Skeletal muscle satellite cell (primary cell): ENCODE measurements at regions not wholly inside any gene's neighbourhood (a gene's known extent, or its start where the extent isn't known, plus 50 kb on each side); places are given as distances from the start of the nearest gene placed in this dataset.

Experiments used
- H3K27me3 ChIP-seq: 2 replicates; pipeline ENCODE4 v1.7.0; 2013; ENCODE audit warnings: low read length; ENCODE audit not compliant: control insufficient read depth, insufficient read depth
- H3K36me3 ChIP-seq: 2 replicates; pipeline ENCODE4 v1.7.0; 2013; ENCODE audit warnings: mild to moderate bottlenecking, control low read depth, low read length; ENCODE audit not compliant: insufficient read depth
- H3K4me1 ChIP-seq: 2 replicates; pipeline ENCODE4 v1.7.0; 2013; ENCODE audit warnings: low read length; ENCODE audit not compliant: control insufficient read depth, insufficient read depth
- H3K4me2 ChIP-seq: 2 replicates; pipeline ENCODE4 v1.7.0; 2013; ENCODE audit warnings: mild to moderate bottlenecking, low read length
- H3K4me3 ChIP-seq: 2 replicates; pipeline ENCODE4 v1.7.0; 2013; ENCODE audit warnings: low read length
- H3K9ac ChIP-seq: 2 replicates; pipeline ENCODE4 v1.7.0; 2013; ENCODE audit warnings: mild to moderate bottlenecking, low read depth, low read length, moderate library complexity
- H3K9me3 ChIP-seq: replicated peaks from 2 replicates; pipeline ENCODE4 v1.7.0; 2013; ENCODE audit warnings: mild to moderate bottlenecking, control low read depth, low read length

GRCh38 chr6:146911635-146912215 lies 292.5 kb upstream of the STXBP5 start:
- Histone ChIP-seq H3K4me2 (no peak overlapping the region), H3K4me1 (peaks cover 37% of the 10 kb centered on the region), H3K4me3 (no peak overlapping the region), H3K27me3 (no peaks in the 10 kb centered on the region), H3K9me3 (no peaks in the 10 kb centered on the region), H3K9ac (no peak overlapping the region), H3K36me3 (no peaks in the 10 kb centered on the region)

GRCh38 chr6:146912730-146913685 lies 291.2 kb upstream of the STXBP5 start:
- peak overlapping the region; percentile 62 for H3K9ac ChIP-seq
- H3K9me3 ChIP-seq = no peaks in the 10 kb centered on the region
- H3K4me1 ChIP-seq = peaks cover 38% of the 10 kb centered on the region

GRCh38 chr6:146913842-146914488 lies 290.3 kb upstream of the STXBP5 start:
- Histone ChIP-seq H3K9me3 (no peaks in the 10 kb centered on the region), H3K9ac (peak overlapping the region; percentile 90), H3K4me2 (peak overlapping the region; percentile 82), H3K4me3 (peak overlapping the region; percentile 64), H3K27me3 (no peaks in the 10 kb centered on the region), H3K36me3 (no peaks in the 10 kb centered on the region), H3K4me1 (peaks cover 38% of the 10 kb centered on the region)

More at GRCh38 chr6:146912730-146913685, 291.2 kb upstream of the STXBP5 start:
- Histone ChIP-seq H3K36me3 (no peaks in the 10 kb centered on the region), H3K4me3 (peak overlapping the region; percentile 33), H3K4me2 (peak overlapping the region; percentile 82), H3K27me3 (no peaks in the 10 kb centered on the region)

- Histone ChIP-seq H3K27me3 (no peaks in the 10 kb centered on the region), H3K9me3 (no peaks in the 10 kb centered on the region), H3K36me3 (no peaks in the 10 kb centered on the region), H3K4me2 (peak overlapping the region; percentile 82), H3K4me1 (peaks cover 38% of the 10 kb centered on the region), H3K4me3 (peak overlapping the region; percentile 65), H3K9ac (peak overlapping the region; percentile 90)
These were observed 289.4 kb upstream of the STXBP5 start for GRCh38 chr6:146914489-146915483.

- Histone ChIP-seq H3K9ac (peak overlapping the region; percentile 90), H3K4me1 (peaks cover 38% of the 10 kb centered on the region), H3K27me3 (no peaks in the 10 kb centered on the region), H3K4me2 (peak overlapping the region; percentile 82), H3K4me3 (peak overlapping the region; percentile 65), H3K36me3 (no peaks in the 10 kb centered on the region), H3K9me3 (no peaks in the 10 kb centered on the region)
These were observed 288.5 kb upstream of the STXBP5 start for GRCh38 chr6:146915671-146916127.

GRCh38 chr6:146916435-146917025 lies 287.7 kb upstream of the STXBP5 start:
- Histone ChIP-seq H3K9me3 (no peaks in the 10 kb centered on the region), H3K4me2 (no peak overlapping the region), H3K4me1 (peaks cover 38% of the 10 kb centered on the region), H3K9ac (no peak overlapping the region), H3K36me3 (no peaks in the 10 kb centered on the region), H3K27me3 (no peaks in the 10 kb centered on the region), H3K4me3 (no peak overlapping the region)

- no peak overlapping the region for H3K4me3 ChIP-seq
- H3K4me1 ChIP-seq = peaks cover 35% of the 10 kb centered on the region
- no peaks in the 10 kb centered on the region for H3K27me3 ChIP-seq
- H3K36me3 ChIP-seq = no peaks in the 10 kb centered on the region
- no peak overlapping the region for H3K9ac ChIP-seq
- H3K9me3 ChIP-seq = no peaks in the 10 kb centered on the region
- no peak overlapping the region for H3K4me2 ChIP-seq
These were observed 287.0 kb upstream of the STXBP5 start for GRCh38 chr6:146917182-146917581.

- Histone ChIP-seq H3K4me2 (no peak overlapping the region), H3K36me3 (no peaks in the 10 kb centered on the region), H3K4me1 (peaks cover 28% of the 10 kb centered on the region), H3K27me3 (no peaks in the 10 kb centered on the region), H3K4me3 (no peak overlapping the region), H3K9me3 (no peaks in the 10 kb centered on the region), H3K9ac (no peak overlapping the region)
These were observed 286.2 kb upstream of the STXBP5 start for GRCh38 chr6:146917979-146918378.

GRCh38 chr6:146919017-146919416 lies 285.2 kb upstream of the STXBP5 start:
- Histone ChIP-seq H3K9me3 (no peaks in the 10 kb centered on the region), H3K4me2 (no peak overlapping the region)

GRCh38 chr6:146923205-146923833 lies 280.9 kb upstream of the STXBP5 start:
- H3K36me3 ChIP-seq = no peaks in the 10 kb centered on the region
- H3K4me1 ChIP-seq = no peaks in the 10 kb centered on the region
- no peaks in the 10 kb centered on the region for H3K27me3 ChIP-seq
- H3K9ac ChIP-seq = no peak overlapping the region
- no peak overlapping the region for H3K4me2 ChIP-seq
- no peak overlapping the region for H3K4me3 ChIP-seq
- H3K9me3 ChIP-seq = no peaks in the 10 kb centered on the region

More at GRCh38 chr6:146919017-146919416, 285.2 kb upstream of the STXBP5 start:
- Histone ChIP-seq H3K36me3 (no peaks in the 10 kb centered on the region), H3K27me3 (no peaks in the 10 kb centered on the region), H3K9ac (no peak overlapping the region), H3K4me1 (peaks cover 21% of the 10 kb centered on the region), H3K4me3 (no peak overlapping the region)
